Endodermal cell (in vitro differentiated cells): ENCODE measurements at regions not wholly inside any gene's neighbourhood (a gene's known extent, or its start where the extent isn't known, plus 50 kb on each side); places are given as distances from the start of the nearest gene placed in this dataset.

Source experiments
- DNase-seq: peaks from one replicate; pipeline ENCODE4 v3.0.0-alpha.2; 2017
- H3K27ac ChIP-seq: 2 replicates; pipeline ENCODE4 v1.5.1; 2013; ENCODE audit warnings: mild to moderate bottlenecking, low read depth, low read length, moderate library complexity
- H3K27me3 ChIP-seq: 2 replicates; pipeline ENCODE4 v1.6.1; 2013; ENCODE audit warnings: mild to moderate bottlenecking, low read length, moderate library complexity; ENCODE audit not compliant: insufficient read depth, control insufficient read depth, poor library complexity, severe bottlenecking
- H3K36me3 ChIP-seq: 2 replicates; pipeline ENCODE4 v1.7.0; 2013; ENCODE audit warnings: mild to moderate bottlenecking, low read length, moderate library complexity; ENCODE audit not compliant: control insufficient read depth, insufficient read depth
- H3K4me1 ChIP-seq: one replicate; pipeline ENCODE4 v1.7.0; 2013; ENCODE audit warnings: low read length; ENCODE audit not compliant: control insufficient read depth, insufficient read depth
- H3K4me3 ChIP-seq: 2 replicates; pipeline ENCODE4 v1.5.1; 2013; ENCODE audit warnings: mild to moderate bottlenecking, low read length, moderate library complexity
- H3K9ac ChIP-seq: 2 replicates; pipeline ENCODE4 v1.6.1; 2013; ENCODE audit warnings: mild to moderate bottlenecking, low read length, moderate library complexity; ENCODE audit not compliant: poor library complexity, severe bottlenecking; ENCODE audit errors: extremely low read depth
- H3K9me3 ChIP-seq: 2 replicates; pipeline ENCODE4 v1.6.1; 2013; ENCODE audit warnings: mild to moderate bottlenecking, low read length, moderate library complexity; ENCODE audit not compliant: control insufficient read depth
- H3K27ac Mint-ChIP-seq: 2 replicates; pipeline ENCODE4 v1.8.0; 2020; ENCODE audit warnings: mixed read lengths
- H3K27me3 Mint-ChIP-seq: 2 replicates; pipeline ENCODE4 v1.8.0; 2021; ENCODE audit warnings: mild to moderate bottlenecking, mixed read lengths; ENCODE audit not compliant: insufficient read depth
- H3K36me3 Mint-ChIP-seq: 2 replicates; pipeline ENCODE4 v1.8.0; 2020; ENCODE audit warnings: low read depth, mixed read lengths
- H3K4me1 Mint-ChIP-seq: 2 replicates; pipeline ENCODE4 v1.8.0; 2020; ENCODE audit warnings: mixed read lengths
- H3K4me3 Mint-ChIP-seq: 2 replicates; pipeline ENCODE4 v1.8.0; 2020; ENCODE audit warnings: mild to moderate bottlenecking, moderate library complexity, mixed read lengths
- H3K9me3 Mint-ChIP-seq: 2 replicates; pipeline ENCODE4 v1.8.0; 2020; ENCODE audit warnings: mild to moderate bottlenecking, mixed read lengths
- CTCF ChIP-seq: fragments of 200-600 bp; sonication (generic); conservative IDR thresholded peaks from 2 replicates; pipeline ENCODE4 v1.5.0; 2021; ENCODE audit warnings: antibody characterized with exemption, mild to moderate bottlenecking
- WGBS, 2 experiments: methylation state at CpG; one replicate each; pipeline versions ENCODE4 v1.1.5 to v1.1.7; 2013; ENCODE audit warnings: missing lambda C conversion rate in 2 of 2, mixed read lengths in 1 of 2; ENCODE audit not compliant: insufficient coverage in 1 of 2, insufficient read length in 1 of 2; 5-methylcytosine and 5-hydroxymethylcytosine counted together

DNA sequence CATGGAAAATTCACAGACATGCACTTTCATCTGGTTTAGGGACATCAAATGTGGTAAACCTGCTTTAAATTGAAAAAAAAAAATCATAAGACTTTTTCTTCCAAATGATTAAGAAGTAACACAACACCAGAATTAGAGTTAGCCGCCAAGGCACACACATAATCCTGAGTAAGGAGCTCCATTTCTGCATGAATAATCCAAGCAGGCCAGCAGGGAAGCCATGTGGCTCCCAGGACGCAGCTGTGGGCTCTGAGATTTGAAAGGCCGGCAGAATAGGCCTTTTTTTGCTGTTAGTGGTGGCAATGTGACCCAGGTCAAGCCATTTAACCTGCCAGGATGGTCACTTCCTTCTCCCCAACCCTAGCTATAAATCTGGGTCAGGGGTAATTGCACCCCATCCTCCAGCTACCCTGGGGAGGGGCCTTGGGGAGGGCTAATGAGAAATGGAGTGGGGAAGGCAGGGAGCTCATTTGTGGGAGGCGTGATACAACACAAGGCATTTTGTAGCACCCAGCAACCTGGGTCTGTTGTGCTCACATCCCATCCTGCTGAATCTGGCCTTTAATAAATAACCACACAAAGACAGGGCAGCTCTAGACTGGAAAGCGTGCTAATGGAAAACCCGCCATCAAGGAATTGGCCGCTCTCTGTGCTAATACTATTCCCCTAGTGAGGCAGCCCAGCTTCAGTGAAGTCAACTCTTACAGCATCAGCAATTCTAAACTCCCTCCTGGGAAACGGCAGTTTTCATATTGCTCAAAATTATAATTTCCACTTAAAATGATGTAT is 178.5 kb downstream of the RHOU start:
- H3K4me3 ChIP-seq = no peak overlapping the region
- peak; percentile 50 for DNase-seq
- H3K27ac Mint-ChIP-seq = no peak overlapping the region
- H3K36me3 ChIP-seq = no peaks in the 10 kb centered on the region
- peaks cover 3% of the 10 kb centered on the region for H3K36me3 Mint-ChIP-seq
- no peak overlapping the region for H3K4me3 Mint-ChIP-seq
- peak overlapping the region; percentile 65 for H3K27ac ChIP-seq
- H3K27me3 ChIP-seq = peaks cover 30% of the 10 kb centered on the region
- H3K4me1 Mint-ChIP-seq = peaks cover 25% of the 10 kb centered on the region
- H3K4me1 ChIP-seq = no peaks in the 10 kb centered on the region
- WGBS, 2 experiments = 83 to 88% methylated on average over 5 to 8 of the region's 8 CpGs
- H3K9me3 Mint-ChIP-seq = peaks cover 7% of the 10 kb centered on the region
- no peak overlapping the region for H3K9ac ChIP-seq
- H3K27me3 Mint-ChIP-seq = peaks cover 22% of the 10 kb centered on the region
- peaks cover 12% of the 10 kb centered on the region for H3K9me3 ChIP-seq
- no peak for TF ChIP-seq CTCF

DNA sequence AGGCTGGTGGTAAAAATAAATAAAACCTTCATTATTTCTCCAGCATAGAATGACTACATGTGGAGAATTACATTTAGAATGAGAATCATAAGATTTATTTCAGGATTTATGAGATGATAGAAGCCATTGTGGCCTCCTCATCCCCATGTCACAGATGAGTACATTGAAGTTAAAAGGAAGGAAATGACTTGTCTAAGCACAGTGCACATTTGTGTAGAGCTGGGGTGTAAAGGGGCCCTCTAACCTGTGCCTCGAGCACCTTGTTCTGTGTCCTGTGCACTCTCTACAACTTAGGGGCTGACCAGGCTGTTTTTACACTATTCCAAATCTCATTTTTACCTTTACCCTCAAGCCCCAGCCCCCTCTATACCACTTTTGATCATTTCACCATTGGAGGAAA is 179.4 kb downstream of the RHOU start:
- TF ChIP-seq CTCF = no peak
- DNase-seq = no peak
- Mint-ChIP-seq H3K27ac (no peak overlapping the region), H3K9me3 (peaks cover 7% of the 10 kb centered on the region), H3K4me1 (peaks cover 28% of the 10 kb centered on the region), H3K36me3 (peaks cover 3% of the 10 kb centered on the region), H3K27me3 (peaks cover 22% of the 10 kb centered on the region), H3K4me3 (no peak overlapping the region)
- WGBS, 2 experiments = 100% methylated on average over 1 of the region's 1 CpG; no CpG with 5 or more reads in 1 of the 2 experiments
- Histone ChIP-seq H3K36me3 (no peaks in the 10 kb centered on the region), H3K9me3 (peaks cover 12% of the 10 kb centered on the region), H3K27ac (no peak overlapping the region), H3K27me3 (peaks cover 30% of the 10 kb centered on the region), H3K4me1 (no peaks in the 10 kb centered on the region), H3K4me3 (no peak overlapping the region), H3K9ac (no peak overlapping the region)

- Histone ChIP-seq H3K4me1 (no peaks in the 10 kb centered on the region), H3K9me3 (peaks cover 12% of the 10 kb centered on the region), H3K9ac (no peak overlapping the region), H3K4me3 (no peak overlapping the region), H3K27ac (no peak overlapping the region), H3K27me3 (peaks cover 34% of the 10 kb centered on the region), H3K36me3 (no peaks in the 10 kb centered on the region)
- WGBS, 2 experiments = 88 to 96% methylated on average over 8 to 9 of the region's 9 CpGs
- H3K27ac Mint-ChIP-seq = no peak overlapping the region
- H3K4me3 Mint-ChIP-seq = no peak overlapping the region
- H3K27me3 Mint-ChIP-seq = peaks cover 26% of the 10 kb centered on the region
- H3K4me1 Mint-ChIP-seq = peaks cover 28% of the 10 kb centered on the region
- TF ChIP-seq CTCF = no peak
- no peak for DNase-seq
- peaks cover 3% of the 10 kb centered on the region for H3K36me3 Mint-ChIP-seq
- H3K9me3 Mint-ChIP-seq = peaks cover 7% of the 10 kb centered on the region
Observed at GRCh38 chr1:228917342-228917741, 182.1 kb downstream of the RHOU start.
